SU-DHL-6 (cell line): ENCODE measurements at regions not wholly inside any gene's neighbourhood (a gene's known extent, or its start where the extent isn't known, plus 50 kb on each side); places are given as distances from the start of the nearest gene placed in this dataset.

Source experiments
- H2AFZ ChIP-seq: fragments of 200-600 bp; sonication (generic); 2 replicates; pipeline ENCODE4 v1.6.1; 2014; ENCODE audit warnings: low read depth, mild to moderate bottlenecking, moderate library complexity, mixed read lengths, antibody characterized with exemption, low read length; ENCODE audit not compliant: severe bottlenecking
- H3F3A ChIP-seq: fragments of 200-600 bp; shearing (Covaris generic); 2 replicates; pipeline ENCODE4 v1.6.0; 2016; ENCODE audit warnings: antibody characterized with exemption, mild to moderate bottlenecking; ENCODE audit not compliant: insufficient read depth
- H3K27ac ChIP-seq: fragments of 200-600 bp; sonication (generic); 2 replicates; pipeline ENCODE4 v1.5.1; 2016; ENCODE audit warnings: low read depth, mild to moderate bottlenecking, low read length, moderate library complexity, mixed read lengths
- H3K27me3 ChIP-seq: fragments of 200-600 bp; sonication (generic), shearing (Covaris generic); 2 replicates; pipeline ENCODE4 v1.6.0; 2014; ENCODE audit warnings: mild to moderate bottlenecking, low read length
- H3K36me3 ChIP-seq: fragments of 200-600 bp; sonication (generic); 2 replicates; pipeline ENCODE4 v1.6.1; 2014; ENCODE audit warnings: mild to moderate bottlenecking, low read length, mixed read lengths
- H3K4me2 ChIP-seq: fragments of 300-600, 200-600 bp; shearing (Covaris generic), sonication (generic); 2 replicates; pipeline ENCODE4 v1.6.0; 2014; ENCODE audit warnings: low read length, low read depth, mild to moderate bottlenecking; ENCODE audit not compliant: poor library complexity, severe bottlenecking
- H3K4me3 ChIP-seq: fragments of 200-600 bp; sonication (generic); 2 replicates; pipeline ENCODE4 v1.5.1; 2014; ENCODE audit warnings: antibody characterized with exemption, low read length, mild to moderate bottlenecking, mixed read lengths; ENCODE audit not compliant: insufficient read depth, poor library complexity, severe bottlenecking
- H3K79me2 ChIP-seq: fragments of 200-600 bp; sonication (generic); 2 replicates; pipeline ENCODE4 v1.6.1; 2014; ENCODE audit warnings: mild to moderate bottlenecking, low read length, moderate library complexity; ENCODE audit not compliant: insufficient read depth
- H3K9ac ChIP-seq: fragments of 200-600 bp; sonication (generic); 2 replicates; pipeline ENCODE4 v1.7.0; 2014; ENCODE audit warnings: mild to moderate bottlenecking, low read length
- H3K9me2 ChIP-seq: fragments of 200-600 bp; sonication (generic); replicated peaks from 2 replicates; pipeline ENCODE4 v1.6.1; 2014; ENCODE audit warnings: low read length; ENCODE audit not compliant: insufficient read depth
- H3K9me3 ChIP-seq: fragments of 200-600 bp; sonication (generic); 2 replicates; pipeline ENCODE4 v1.6.1; 2014; ENCODE audit warnings: low read length, mixed read lengths; ENCODE audit not compliant: insufficient read depth
- H4K20me1 ChIP-seq: fragments of 200-600 bp; sonication (generic); 2 replicates; pipeline ENCODE4 v1.6.1; 2014; ENCODE audit warnings: low read depth, mild to moderate bottlenecking, antibody characterized with exemption, low read length, moderate library complexity, mixed read lengths
- CTCF ChIP-seq: fragments of 200-600 bp; sonication (generic); IDR thresholded peaks from one replicate; pipeline ENCODE4 v1.5.1; 2017; ENCODE audit warnings: antibody characterized with exemption, mild to moderate bottlenecking, low read length, moderate library complexity; ENCODE audit not compliant: insufficient read depth, poor library complexity, severe bottlenecking
- EZH2phosphoT487 ChIP-seq: fragments of 200-600 bp; sonication (generic), shearing (Covaris generic); conservative IDR thresholded peaks from 2 replicates; pipeline ENCODE4 v1.6.1; 2018; ENCODE audit warnings: mild to moderate bottlenecking, antibody characterized with exemption, low read length, moderate library complexity, mixed read lengths

DNA sequence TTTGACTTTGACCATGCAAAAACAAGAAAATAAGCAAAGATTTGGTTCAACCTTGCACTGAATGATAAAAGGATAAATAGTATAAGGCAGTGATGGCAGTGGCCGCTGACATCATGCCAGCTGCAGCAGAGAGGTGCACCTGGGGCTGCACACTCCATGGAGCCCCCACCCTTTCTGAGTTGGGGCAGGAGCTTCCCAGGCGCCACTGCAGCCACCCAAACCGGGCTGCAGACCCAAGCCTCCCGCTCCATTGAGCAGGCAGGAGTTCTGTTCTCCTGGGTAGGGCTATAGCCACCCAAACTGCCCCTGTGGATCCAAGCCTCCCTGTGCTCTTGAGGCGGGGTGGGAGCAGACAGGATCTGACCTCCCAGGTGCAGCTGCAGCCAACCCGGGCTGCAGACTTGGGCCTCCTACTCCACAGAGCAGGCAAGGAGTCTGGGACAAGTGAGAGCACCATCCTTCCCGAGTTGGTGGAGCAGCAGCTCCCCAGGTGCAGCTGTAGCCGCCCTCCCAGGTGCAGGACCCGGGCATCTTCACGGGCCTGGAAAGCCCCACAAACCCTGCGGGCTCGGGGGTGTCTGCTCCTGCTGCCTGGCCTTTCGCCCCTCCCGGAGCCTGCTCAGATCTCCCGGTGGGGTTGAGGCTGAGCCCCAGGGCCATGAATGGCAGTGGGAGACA is 537.9 kb downstream of the TENT5A start:
- Histone ChIP-seq H3K9me2 (no peaks in the 10 kb centered on the region), H3K36me3 (no peaks in the 10 kb centered on the region), H3F3A (no peaks in the 10 kb centered on the region), H3K9me3 (no peaks in the 10 kb centered on the region), H2AFZ (no peak overlapping the region), H3K27ac (no peak overlapping the region), H3K4me3 (no peak overlapping the region), H4K20me1 (no peaks in the 10 kb centered on the region), H3K79me2 (no peaks in the 10 kb centered on the region), H3K27me3 (no peaks in the 10 kb centered on the region), H3K4me2 (no peak overlapping the region), H3K9ac (no peak overlapping the region)
- TF ChIP-seq CTCF (no peak), EZH2phosphoT487 (no peak)

DNA sequence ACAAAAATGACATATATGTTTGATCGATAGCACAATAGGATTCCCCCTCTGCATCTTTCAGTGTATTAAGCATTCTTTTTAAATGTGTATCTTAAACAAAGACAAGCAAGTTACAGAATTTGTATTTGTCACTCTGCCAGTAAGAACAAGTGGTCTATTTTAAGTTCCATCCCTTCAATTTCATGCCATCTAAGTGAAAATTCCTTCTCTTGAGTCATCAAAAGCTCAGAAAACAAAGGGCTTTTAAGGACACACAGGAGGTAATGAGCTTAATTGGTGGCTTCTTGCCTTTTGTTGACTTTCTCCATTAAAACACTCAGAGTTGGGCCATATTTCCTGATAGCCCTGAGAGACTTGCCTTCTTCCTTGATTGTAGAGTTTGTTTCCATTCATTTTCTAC is 547.8 kb downstream of the TENT5A start:
- Histone ChIP-seq H2AFZ (no peak overlapping the region), H3F3A (no peaks in the 10 kb centered on the region), H3K9ac (no peak overlapping the region), H3K4me2 (no peak overlapping the region), H3K27ac (no peak overlapping the region), H4K20me1 (no peaks in the 10 kb centered on the region), H3K79me2 (no peaks in the 10 kb centered on the region), H3K27me3 (no peaks in the 10 kb centered on the region), H3K9me2 (no peaks in the 10 kb centered on the region), H3K36me3 (no peaks in the 10 kb centered on the region), H3K4me3 (no peak overlapping the region), H3K9me3 (no peaks in the 10 kb centered on the region)
- no peak for TF ChIP-seq CTCF
- TF ChIP-seq EZH2phosphoT487 = no peak

DNA sequence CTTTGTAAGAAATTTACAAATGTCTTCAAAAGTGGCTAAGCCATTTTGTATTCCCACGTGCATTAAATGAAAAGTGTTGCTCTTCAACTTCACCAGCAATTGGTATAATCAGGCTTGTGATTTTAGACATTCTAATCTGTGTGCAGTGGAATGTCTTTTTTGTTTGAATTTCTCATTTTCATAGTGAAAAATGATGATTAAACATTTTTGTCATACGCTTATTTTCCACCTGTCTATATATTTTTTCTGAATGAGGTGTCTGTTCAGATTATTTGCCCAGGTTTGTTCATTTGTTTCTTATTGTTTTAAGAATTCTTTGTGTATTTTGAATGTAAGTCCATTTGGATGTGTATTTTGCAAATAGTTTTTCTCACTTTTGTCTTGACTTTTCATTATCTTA is 558.1 kb downstream of the TENT5A start:
- H3K9me3 ChIP-seq = no peaks in the 10 kb centered on the region
- H2AFZ ChIP-seq = no peak overlapping the region
- H3K27me3 ChIP-seq = no peaks in the 10 kb centered on the region
- no peaks in the 10 kb centered on the region for H3F3A ChIP-seq
- H3K36me3 ChIP-seq = no peaks in the 10 kb centered on the region
- H3K79me2 ChIP-seq = no peaks in the 10 kb centered on the region
- no peak overlapping the region for H3K4me3 ChIP-seq
- H3K27ac ChIP-seq = no peak overlapping the region
- H3K9ac ChIP-seq = no peak overlapping the region
- no peak for TF ChIP-seq CTCF
- no peak for TF ChIP-seq EZH2phosphoT487
- H3K9me2 ChIP-seq = no peaks in the 10 kb centered on the region
- H3K4me2 ChIP-seq = no peak overlapping the region
- no peaks in the 10 kb centered on the region for H4K20me1 ChIP-seq
